Retinal pigment epithelial cell (primary cell): ENCODE measurements at regions not wholly inside any gene's neighbourhood (a gene's known extent, or its start where the extent isn't known, plus 50 kb on each side); places are given as distances from the start of the nearest gene placed in this dataset.

Experiments used
- DNase-seq: peaks from one replicate; pipeline ENCODE4 v3.0.0-alpha.2; 2010; ENCODE audit warnings: low read depth
- H3K4me3 ChIP-seq: 2 replicates; pipeline ENCODE4 v1.5.1; 2011; ENCODE audit warnings: mild to moderate bottlenecking, low read length, control low read depth, moderate library complexity
- CTCF ChIP-seq: conservative IDR thresholded peaks from 2 replicates; pipeline ENCODE4 v1.5.1; 2011; ENCODE audit warnings: low read depth, low read length, control low read depth, inconsistent platforms

- DNase-seq, result no peak
- H3K4me3 ChIP-seq, result no peak overlapping the region
- TF ChIP-seq CTCF, result no peak
These were observed 592.6 kb upstream of the SLIT2 start for GRCh38 chr4:19659101-19659500.

GRCh38 chr4:19657856-19658255 is 593.8 kb upstream of the SLIT2 start:
- TF ChIP-seq CTCF, result no peak
- no peak overlapping the region for H3K4me3 ChIP-seq
- DNase-seq, result no peak

- H3K4me3 ChIP-seq, result no peak overlapping the region
- no peak for DNase-seq
- no peak for TF ChIP-seq CTCF
These were observed 596.0 kb upstream of the SLIT2 start for GRCh38 chr4:19655666-19656065.

- no peak for TF ChIP-seq CTCF
- no peak for DNase-seq
These were observed 600.5 kb upstream of the SLIT2 start for GRCh38 chr4:19650903-19651864.

GRCh38 chr4:19645589-19645988 is 606.1 kb upstream of the SLIT2 start:
- DNase-seq, result no peak
- TF ChIP-seq CTCF, result no peak
- no peak overlapping the region for H3K4me3 ChIP-seq

More at GRCh38 chr4:19650903-19651864, 600.5 kb upstream of the SLIT2 start:
- no peak overlapping the region for H3K4me3 ChIP-seq

DNA sequence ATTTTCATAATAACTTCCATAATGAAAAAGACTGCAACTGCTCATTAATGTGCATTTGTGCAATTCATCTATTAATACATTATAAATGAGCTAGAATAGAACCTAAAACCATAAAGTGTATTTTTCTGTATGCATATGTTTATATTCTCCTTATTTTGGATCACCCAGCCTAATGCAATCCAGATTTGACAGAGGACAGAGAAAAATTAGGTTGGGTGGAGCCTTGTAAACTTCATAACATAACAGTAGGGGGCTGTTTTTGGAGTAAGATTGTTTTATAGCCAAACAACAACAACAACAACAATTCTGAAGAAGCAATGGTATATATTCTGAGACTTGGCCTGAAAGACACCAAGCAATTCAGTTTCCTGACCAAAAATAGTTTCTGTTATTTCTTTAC is 615.3 kb upstream of the SLIT2 start:
- no peak for DNase-seq
- no peak for TF ChIP-seq CTCF
- H3K4me3 ChIP-seq, result no peak overlapping the region

DNA sequence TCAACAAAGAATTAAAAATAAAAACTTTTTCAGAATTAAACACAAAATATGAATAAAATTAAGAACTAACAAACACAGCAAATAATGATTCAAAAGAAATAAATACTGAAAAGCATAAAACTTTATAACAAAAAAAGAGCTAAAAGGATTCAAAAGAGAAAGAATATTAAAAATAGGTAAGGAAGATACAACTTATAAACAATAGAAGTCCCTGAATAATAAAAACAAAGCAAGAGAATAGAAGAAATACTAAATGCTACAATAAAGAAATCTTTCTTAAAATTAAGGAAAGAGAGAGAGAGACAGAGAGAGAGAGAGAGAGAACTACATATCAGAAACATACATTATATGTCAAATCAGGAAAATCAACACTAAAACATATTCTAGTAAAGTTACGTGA is 619.9 kb upstream of the SLIT2 start:
- DNase-seq, result no peak
- H3K4me3 ChIP-seq, result no peak overlapping the region
- TF ChIP-seq CTCF, result no peak
